BJ (cell line): ENCODE measurements at regions not wholly inside any gene's neighbourhood (a gene's known extent, or its start where the extent isn't known, plus 50 kb on each side); places are given as distances from the start of the nearest gene placed in this dataset.

ENCODE experiments used
- CTCF ChIA-PET: fragments of 350-600 bp; formaldehyde crosslinking; extraction: SDS; loops from one replicate; lab custom pipeline; 2021; ENCODE audit warnings: antibody characterized with exemption, inconsistent platforms; lab: Yijun Ruan, JAX
- POLR2A ChIA-PET: fragments of 300-600 bp; sonication (Branson Sonifier 250); formaldehyde crosslinking; extraction: SDS; loops from one replicate; lab custom pipeline; 2021; ENCODE audit warnings: antibody characterized with exemption; lab: Charles Lee
- DNase-seq: peaks from one replicate; pipeline ENCODE4 v3.0.0-alpha.2; 2011; ENCODE audit warnings: low read depth
- H3K27me3 ChIP-seq: 2 replicates; pipeline ENCODE4 v1.6.0; 2011; ENCODE audit warnings: low read length; ENCODE audit not compliant: control insufficient read depth, insufficient read depth
- H3K36me3 ChIP-seq: 2 replicates; pipeline ENCODE4 v1.5.1; 2011; ENCODE audit warnings: low read length; ENCODE audit not compliant: control insufficient read depth, insufficient read depth
- H3K4me3 ChIP-seq: 2 replicates; pipeline ENCODE4 v1.5.1; 2011; ENCODE audit warnings: low read depth, mild to moderate bottlenecking, control low read depth, low read length
- TF ChIP-seq, protein P1 (sequence below): IDR thresholded peaks from 2 replicates; pipeline ENCODE4 v1.5.1; 2011; ENCODE audit warnings: low read depth, mild to moderate bottlenecking, control low read depth, inconsistent platforms, low read length, moderate library complexity; ENCODE audit not compliant: insufficient read depth

DNA sequence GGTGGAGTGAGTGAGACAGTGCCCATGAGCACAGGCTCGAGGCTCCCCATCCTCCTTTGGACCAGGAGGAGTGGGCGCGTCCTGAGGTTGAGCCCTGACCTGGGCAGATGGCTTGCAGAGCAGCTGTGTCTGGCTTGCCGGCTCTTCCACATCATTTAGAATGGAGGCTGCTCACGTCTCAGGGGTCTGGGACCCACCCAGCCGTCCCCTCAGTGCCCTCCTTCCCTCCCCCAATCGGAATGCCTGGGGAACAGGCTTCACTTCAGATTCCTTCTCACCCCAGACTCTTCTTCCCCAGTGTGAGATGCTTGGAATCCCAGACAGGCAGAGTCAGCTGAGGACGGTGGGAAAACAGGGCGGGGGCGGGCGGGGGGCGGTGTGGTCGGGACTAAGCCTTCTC lies 968.6 kb upstream of the ZNF722 start:
- H3K27me3 ChIP-seq, result no peaks in the 10 kb centered on the region
- no peak for DNase-seq
- ChIA-PET CTCF (no interaction called here), POLR2A (no interaction called here)
- TF ChIP-seq, protein P1, sequence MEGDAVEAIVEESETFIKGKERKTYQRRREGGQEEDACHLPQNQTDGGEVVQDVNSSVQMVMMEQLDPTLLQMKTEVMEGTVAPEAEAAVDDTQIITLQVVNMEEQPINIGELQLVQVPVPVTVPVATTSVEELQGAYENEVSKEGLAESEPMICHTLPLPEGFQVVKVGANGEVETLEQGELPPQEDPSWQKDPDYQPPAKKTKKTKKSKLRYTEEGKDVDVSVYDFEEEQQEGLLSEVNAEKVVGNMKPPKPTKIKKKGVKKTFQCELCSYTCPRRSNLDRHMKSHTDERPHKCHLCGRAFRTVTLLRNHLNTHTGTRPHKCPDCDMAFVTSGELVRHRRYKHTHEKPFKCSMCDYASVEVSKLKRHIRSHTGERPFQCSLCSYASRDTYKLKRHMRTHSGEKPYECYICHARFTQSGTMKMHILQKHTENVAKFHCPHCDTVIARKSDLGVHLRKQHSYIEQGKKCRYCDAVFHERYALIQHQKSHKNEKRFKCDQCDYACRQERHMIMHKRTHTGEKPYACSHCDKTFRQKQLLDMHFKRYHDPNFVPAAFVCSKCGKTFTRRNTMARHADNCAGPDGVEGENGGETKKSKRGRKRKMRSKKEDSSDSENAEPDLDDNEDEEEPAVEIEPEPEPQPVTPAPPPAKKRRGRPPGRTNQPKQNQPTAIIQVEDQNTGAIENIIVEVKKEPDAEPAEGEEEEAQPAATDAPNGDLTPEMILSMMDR, result no peak
- no peak overlapping the region for H3K4me3 ChIP-seq
- H3K36me3 ChIP-seq, result no peaks in the 10 kb centered on the region

DNA sequence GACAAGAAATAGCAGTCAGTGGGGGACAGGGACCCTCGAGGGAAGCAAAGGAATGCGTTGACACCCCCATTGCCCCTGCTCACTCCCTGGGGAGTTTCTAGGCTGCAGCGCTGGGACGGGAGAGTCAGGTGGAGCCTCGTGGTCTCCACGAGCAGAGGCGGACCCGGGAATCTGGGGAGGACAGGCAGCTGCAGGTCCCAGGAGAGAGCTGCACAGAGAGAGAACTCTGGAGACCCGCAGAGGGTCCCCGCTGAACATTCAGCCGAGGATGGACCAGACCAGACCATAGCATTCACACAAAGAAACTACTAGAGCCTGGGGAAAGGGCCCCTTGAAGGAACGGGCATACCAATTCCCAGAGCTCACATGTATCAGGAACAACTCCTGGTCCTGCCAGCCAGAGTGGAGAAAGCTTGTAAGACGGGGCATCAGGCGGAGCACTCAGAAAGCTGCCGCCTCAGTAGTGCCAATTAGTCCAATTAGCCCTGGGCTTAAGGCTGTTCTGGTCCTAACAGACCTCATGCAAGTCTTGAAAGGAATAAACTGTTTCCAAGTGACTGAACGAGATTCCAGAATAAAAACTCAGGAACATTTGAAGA lies 966.7 kb upstream of the ZNF722 start:
- TF ChIP-seq, protein P1, result no peak
- Histone ChIP-seq H3K36me3 (no peaks in the 10 kb centered on the region), H3K4me3 (no peak overlapping the region), H3K27me3 (no peaks in the 10 kb centered on the region)
- DNase-seq, result no peak
- CTCF ChIA-PET, result no interaction called here
- POLR2A ChIA-PET, result no interaction called here

DNA sequence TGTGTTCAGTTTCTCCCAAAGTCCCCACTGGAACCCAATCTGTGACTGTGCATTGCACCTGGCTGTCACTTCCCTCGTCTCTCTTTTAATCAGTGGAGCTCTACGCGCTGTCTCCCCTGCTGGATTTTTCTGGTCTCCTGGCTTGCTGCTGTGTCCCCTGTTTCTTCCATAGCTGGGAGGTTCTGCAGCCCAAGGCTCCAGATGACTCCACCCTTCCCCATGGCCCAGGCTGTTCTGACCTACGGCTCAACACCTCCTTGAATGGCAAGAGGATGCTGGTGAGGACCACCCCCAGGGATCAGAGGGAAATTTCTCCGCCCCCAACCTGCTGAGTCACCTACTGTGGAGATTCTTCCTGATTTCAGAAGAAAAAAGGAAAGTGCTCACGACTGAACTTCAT lies 961.4 kb upstream of the ZNF722 start:
- Histone ChIP-seq H3K27me3 (no peaks in the 10 kb centered on the region), H3K36me3 (no peaks in the 10 kb centered on the region), H3K4me3 (no peak overlapping the region)
- no peak for DNase-seq
- TF ChIP-seq, protein P1, result no peak
- ChIA-PET CTCF (no interaction called here), POLR2A (no interaction called here)

DNA sequence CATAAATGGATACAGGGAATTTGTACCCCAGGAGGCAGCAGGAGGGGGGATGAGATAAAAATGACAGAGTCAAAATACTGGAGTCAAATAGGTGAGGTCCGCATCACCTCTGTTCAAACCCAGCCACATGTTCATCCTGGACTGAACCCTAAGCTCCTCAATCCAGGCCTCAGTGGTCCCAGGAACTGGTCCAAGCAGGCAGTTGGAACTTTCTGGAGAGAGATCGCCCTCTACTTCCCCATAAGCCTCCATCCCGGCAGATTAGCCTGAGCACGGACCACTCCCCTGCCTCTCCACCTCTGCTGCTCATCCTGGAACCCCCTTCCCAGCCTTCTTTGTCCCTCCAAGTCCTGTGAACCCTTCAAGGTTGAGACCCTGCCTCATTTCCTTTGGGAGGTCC lies 959.7 kb upstream of the ZNF722 start:
- CTCF ChIA-PET, result no interaction called here
- POLR2A ChIA-PET, result no interaction called here
- Histone ChIP-seq H3K27me3 (no peaks in the 10 kb centered on the region), H3K36me3 (no peaks in the 10 kb centered on the region), H3K4me3 (no peak overlapping the region)
- no peak for DNase-seq
- TF ChIP-seq, protein P1, result no peak

DNA sequence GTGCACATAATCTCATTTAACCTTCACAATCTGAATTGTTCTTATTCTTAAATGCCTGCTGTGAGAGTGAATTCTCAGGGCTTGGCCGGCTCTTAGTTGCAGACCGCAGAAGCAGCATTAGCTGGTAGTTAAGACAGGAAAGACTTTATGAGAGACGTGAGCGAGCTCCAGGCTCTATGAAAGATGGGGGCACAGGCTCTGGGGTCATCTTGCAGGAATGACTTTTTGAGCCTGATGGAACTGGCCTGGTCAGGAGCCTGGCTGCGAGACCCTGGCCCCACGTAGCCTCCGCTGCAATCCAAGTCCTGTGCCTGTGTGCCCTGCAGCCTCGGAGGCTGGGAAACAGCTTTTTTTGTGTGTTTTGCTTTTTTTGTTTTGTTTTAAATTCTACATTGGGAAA lies 958.8 kb upstream of the ZNF722 start:
- ChIA-PET CTCF (no interaction called here), POLR2A (no interaction called here)
- Histone ChIP-seq H3K36me3 (no peaks in the 10 kb centered on the region), H3K27me3 (no peaks in the 10 kb centered on the region), H3K4me3 (no peak overlapping the region)
- DNase-seq, result no peak
- TF ChIP-seq, protein P1, result no peak
